ENCODE measurements at regions not wholly inside any gene's neighbourhood (a gene's known extent, or its start where the extent isn't known, plus 50 kb on each side); places are given as distances from the start of the nearest gene placed in this dataset.
"Not testable (repeated sequence)": the region's sequence is repeated elsewhere in the genome, so short reads cannot be mapped to it uniquely, and the experiment has no call there.

GRCh38 chr4:57214654-57215411, 104.6 kb upstream of the IGFBP7 start:
- ATAC-seq = peak; percentile 91

DNA sequence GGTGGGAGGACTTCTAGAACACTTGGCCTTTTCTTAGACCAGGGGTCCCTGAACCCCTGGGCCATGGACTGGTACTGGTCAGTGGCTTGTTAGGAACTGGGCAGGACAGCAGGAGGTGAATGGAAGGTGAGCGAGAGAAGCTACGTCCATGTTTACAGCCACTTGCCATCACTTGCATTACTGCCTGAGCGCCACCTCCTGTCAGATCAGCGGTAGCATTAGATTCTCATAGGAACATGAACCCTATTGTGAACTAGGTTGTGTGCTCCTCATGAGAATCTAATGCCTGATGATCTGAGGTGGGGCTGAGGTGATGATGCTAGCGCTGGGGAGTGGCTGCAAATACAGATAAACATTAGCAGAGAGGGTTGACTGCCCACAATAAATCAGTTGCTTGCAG, 100.9 kb upstream of the IGFBP7 start:
- ATAC-seq = no peak

DNA sequence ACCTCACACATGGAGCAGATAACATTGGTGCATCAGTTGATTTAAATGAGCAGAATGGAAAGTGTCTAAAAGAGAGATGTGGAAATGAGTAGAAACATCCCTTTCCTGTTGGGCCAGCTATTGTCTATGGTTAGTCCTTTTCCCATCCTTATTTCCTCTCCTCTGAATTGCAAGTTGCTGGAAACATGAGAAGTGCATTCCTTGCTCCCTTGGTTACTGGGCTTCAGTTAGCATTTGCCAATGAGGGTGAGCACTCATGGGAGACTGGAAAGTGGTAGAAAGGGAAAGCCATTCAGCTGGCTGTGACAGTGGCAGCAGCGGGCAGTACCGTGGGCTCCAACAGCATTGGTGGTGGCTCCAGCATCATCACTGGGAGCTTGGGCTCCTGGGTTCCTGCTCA, 96.0 kb upstream of the IGFBP7 start:
- no peak for ATAC-seq

DNA sequence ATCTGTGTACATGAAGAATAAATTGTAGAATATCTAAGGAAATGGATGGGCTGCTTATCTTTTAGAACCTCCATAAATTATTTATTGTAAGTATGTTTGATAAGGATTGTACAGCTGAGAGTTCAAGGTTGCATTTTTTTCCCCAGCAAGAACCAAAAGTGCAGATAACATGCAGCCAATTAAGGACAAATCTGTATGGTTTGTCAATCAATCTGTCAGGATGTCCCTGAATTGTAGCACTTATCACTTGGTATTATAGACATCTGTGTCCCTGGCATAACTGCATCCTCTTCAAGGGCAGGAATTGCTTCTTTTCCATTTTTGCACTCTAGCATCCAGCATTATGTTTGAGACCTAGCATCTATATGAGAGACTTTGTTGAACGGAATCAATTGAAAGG, 95.4 kb upstream of the IGFBP7 start:
- no peak for ATAC-seq

DNA sequence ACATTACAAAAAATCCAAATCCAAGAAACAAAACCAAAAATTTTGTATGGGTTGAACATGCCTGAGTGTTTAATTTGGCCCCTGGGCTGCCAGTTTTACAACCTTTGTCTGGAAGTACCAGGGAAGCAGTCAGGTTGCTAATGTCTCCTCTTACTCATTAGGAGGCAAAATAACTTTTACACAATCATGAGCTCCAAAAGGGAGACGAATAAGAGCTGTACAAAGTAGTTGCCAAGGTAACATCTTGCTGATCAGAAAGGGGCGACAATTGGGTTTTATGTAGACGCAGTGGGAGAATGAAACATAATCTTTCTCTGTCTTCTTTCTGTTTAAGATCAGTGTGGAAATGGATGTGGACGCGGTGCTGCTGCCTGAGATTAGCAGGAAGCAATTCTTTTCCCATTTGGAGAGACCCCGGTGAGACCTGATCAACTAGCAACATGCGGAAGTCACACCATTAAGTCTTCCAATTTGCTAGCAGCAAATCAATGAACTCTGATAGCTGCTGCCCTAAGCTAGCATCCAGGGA, 90.7 kb upstream of the IGFBP7 start:
- no peak for ATAC-seq

- ATAC-seq = no peak
Measured at GRCh38 chr4:57199267-57199666, 89.1 kb upstream of the IGFBP7 start.

GRCh38 chr4:57195622-57196021, 85.4 kb upstream of the IGFBP7 start:
- no peak for ATAC-seq

DNA sequence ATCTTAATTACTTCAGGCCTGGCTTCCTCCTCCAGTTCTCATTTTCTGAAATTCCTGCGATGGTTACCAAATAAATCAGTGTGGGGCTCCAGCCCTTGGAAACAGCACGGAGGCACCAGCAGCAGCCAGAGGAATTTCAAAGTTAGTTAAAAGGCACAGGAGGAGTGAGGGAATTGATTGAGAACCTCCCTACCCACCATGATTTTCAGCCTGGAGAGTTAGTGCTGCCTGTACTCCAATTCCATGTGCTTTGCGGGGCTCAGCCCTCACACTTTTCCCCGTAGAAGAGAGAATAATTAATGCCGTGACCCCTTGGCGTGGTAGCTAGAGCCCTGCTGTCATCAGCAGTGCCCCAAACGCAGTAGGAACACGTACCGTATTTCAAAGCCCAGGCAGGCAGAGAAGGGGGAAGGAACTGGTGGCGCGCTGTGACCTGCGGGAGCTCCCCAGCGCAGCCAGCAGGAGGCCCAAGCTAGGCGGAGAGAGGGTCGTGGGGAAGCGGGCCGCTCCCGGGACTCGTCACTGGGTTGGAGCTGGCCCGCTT, 84.0 kb upstream of the IGFBP7 start:
- ATAC-seq = no peak

DNA sequence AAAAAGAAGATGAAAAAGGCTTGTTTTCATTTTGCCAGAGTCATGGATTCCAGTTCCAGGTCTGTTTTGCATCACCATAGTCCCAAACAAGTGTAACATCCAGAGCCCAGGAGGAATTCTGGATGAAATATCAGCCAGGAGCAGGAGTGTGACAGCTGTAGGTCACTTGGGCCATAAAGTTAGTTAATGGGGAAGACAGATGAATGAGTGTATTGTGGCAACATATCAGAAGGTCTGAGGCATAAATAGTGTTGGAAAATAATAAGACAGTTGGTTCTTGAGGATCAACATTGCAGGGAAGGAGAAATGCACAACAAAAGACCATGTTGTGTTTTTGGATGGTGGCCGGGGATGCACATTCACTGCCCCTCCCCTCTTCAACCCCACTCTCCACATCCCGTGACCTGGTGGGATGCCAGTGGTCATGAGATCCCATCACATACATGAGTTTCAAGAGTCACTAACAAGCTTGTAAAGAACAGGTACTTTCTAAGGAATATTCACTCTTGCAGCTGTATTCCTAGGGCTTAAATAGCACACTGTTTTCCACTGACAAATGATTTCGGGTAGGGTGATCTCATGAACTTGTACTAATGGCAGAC, 83.1 kb upstream of the IGFBP7 start:
- ATAC-seq = no peak

GRCh38 chr4:57191523-57192034, 81.4 kb upstream of the IGFBP7 start:
- no peak for ATAC-seq

GRCh38 chr4:57190601-57191481, 80.7 kb upstream of the IGFBP7 start:
- no peak for ATAC-seq

DNA sequence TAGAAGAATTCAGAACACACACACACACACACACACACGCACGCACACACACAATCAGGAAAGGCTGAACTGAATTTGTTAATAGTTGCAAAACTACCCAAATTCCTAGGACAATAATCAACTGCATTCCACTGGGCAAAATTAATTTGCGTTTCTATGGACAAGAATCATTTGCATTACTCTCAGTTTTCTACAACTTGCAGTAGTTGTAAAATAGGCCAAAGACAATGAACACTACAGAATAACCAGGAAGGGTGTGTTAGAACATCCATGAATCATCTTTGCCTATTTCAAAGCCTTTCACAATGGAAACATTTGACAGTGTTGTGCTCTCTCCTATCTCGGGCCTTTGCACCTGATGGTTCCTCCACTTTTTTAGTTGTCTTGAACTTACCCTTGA, 77.1 kb upstream of the IGFBP7 start:
- ATAC-seq = peak; percentile 83

DNA sequence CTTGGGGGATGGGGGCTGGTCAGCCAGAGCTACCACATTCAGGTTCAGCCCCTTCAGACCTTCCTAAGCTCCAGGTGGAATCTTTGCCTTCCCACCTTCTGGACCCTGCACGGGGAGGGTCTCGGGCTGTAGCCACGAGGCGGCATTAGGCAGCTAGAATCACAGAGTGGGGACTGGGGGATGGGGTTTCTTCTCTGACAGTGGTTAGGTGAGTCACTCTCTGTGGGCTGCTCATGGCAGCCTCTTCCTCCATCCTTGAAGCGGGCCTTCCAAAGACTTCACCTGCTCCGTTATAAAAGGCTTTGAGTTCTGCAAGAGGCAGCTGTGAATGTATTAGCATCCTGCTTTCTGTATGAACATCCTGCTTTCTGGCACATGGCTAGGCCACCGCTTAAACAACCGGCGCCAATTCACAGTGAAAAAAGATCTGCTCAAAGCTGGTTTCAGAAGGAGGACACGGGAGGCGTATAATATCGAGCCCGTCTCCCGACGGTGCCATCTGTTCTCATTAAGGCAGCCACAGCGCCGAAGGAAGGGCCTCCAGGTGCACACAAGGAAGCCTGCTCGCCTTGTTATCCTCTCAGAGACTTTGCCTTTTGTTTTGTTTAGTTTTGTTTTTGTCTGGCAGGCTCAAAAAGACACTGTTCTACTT, 74.3 kb upstream of the IGFBP7 start:
- ATAC-seq = no peak

- ATAC-seq = no peak
Measured at GRCh38 chr4:57182132-57182874, 72.1 kb upstream of the IGFBP7 start.

- not testable (repeated sequence) for ATAC-seq
Measured at GRCh38 chr4:57173136-57173535, 63.0 kb upstream of the IGFBP7 start.

GRCh38 chr4:57172065-57172464, 61.9 kb upstream of the IGFBP7 start:
- ATAC-seq = no peak

DNA sequence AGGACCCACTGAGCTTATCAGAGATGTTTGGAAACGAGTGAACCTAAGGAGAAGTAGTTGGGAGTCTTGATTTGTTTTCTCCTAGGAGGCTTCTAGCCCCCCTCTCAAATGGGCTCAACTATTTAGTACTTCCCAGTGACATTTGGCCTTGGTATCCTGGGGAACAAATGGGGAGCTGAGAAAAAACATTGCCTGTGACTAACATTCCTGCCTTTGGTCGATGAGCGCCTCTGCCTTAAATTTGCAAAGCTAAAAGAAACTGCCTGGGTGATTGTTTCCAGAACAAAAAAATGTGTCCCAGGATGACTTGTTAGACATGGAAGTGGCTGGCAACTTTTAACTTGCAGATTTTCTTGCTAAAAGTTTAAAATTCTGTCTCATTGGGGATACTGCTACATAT, 58.8 kb upstream of the IGFBP7 start:
- ATAC-seq = no peak

DNA sequence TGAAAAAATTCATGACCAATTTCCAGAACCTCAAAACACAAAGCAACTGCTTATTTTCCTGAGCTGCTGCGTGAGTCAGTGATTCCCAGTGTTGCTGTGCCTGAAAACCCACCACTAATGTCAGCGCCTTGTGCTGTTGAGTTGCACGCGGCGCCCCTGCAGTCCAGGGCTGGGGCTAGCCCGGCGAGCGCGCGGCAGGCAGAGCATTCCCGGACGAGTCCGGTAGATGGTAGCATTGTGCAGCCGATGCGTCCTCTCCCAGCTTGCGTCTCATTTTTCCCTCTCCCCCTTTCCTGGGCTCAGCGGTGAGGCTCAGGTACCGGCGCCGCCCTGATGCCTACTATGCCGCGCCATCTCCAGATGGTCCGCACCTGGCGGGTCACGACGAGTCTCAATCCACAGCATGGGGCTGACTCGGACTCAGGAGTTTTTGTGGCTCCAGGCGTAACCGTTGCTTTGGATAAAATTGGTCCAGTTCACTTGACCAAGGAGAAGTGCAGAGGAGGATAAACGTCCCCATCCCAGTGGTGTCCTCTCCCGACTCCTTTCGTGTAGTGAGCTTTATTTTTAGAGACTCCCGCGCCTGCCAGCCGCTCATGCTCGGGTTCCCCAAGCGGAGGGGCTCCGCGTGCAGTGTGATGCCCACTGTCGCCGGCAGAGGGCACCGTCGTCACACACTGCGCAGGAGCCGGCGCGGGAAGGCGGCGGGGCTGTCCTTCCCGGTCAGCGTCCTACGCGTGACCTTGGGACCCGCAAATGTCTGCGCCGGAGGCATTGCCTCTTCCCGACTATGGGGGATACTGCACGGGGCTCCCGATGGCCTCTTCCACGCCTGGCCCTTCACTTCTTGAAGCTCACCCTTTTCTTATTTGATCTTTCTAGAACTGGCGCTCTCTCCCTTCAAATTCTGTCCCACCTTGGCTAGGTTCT, 53.6 kb upstream of the IGFBP7 start:
- ATAC-seq = peak; percentile 95

GRCh38 chr4:57162499-57163019, 52.4 kb upstream of the IGFBP7 start:
- ATAC-seq = no peak
